HG02852 (cell line): ENCODE measurements at regions not wholly inside any gene's neighbourhood (a gene's known extent, or its start where the extent isn't known, plus 50 kb on each side); places are given as distances from the start of the nearest gene placed in this dataset.
"Not testable (repeated sequence)": the region's sequence is repeated elsewhere in the genome, so short reads cannot be mapped to it uniquely, and the experiment has no call there.

ENCODE experiments used
- ATAC-seq: cut with Tn5 transposase; IDR thresholded peaks from one replicate; pipeline ENCODE4 v1.9.1; 2021; ENCODE audit warnings: mild to moderate bottlenecking, moderate library complexity; ENCODE audit not compliant: unreplicated experiment

DNA sequence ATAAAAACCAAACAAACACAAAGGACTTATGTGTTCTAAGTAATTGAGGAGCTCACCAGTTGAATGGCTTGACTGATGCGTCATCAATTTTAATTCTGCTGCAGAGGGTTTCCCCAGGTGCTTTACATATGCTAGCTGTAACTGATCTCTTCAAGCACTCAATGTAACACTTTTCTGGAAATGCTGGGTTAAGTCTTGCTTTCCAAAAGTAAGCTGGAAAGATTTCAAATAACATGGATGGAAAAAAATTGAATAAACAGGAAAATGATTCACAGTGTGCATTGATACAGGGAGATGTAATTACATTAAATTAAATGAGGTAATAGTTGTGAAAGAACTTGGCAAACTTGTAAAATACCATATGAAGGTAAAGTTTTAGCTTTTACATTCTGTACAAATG is 186.7 kb upstream of the WDFY3 start:
- no peak for ATAC-seq

DNA sequence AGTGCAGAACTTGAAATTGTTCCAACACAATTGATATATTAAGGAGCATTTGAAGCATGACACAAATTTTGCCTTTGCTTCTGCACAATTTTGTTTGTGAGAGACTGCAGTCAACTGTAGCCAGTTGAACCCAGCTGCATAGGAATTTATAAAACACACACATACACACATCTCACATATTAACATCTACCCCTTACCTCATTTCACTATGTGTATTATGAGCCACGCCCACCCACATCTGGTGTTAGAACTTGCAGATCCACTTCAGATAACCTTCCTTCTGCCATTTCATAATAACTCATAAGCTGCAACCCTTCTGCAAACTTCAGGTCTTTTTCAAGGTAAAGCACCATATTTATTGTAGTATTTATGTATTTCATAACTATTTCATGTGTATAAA is 188.1 kb upstream of the WDFY3 start:
- no peak for ATAC-seq

DNA sequence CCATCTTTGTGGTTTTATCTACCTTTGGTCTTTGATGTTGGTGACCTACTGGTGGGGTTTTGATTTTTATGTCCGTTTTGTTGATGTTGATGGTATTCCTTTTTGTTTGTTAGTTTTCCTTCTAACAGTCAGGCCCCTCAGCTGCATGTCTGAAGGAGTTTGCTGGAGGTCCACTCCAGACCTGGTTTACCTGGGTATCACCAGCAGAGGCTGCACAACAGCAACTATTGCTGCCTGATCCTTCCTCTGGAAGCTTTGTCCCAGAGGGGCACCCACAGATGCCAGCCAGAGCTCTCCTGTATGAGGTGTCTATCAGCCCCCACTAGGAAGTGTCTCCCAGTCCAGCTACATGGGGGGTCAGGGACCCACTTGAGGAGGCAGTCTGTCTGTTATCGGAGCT is 199.3 kb upstream of the WDFY3 start:
- no peak for ATAC-seq

DNA sequence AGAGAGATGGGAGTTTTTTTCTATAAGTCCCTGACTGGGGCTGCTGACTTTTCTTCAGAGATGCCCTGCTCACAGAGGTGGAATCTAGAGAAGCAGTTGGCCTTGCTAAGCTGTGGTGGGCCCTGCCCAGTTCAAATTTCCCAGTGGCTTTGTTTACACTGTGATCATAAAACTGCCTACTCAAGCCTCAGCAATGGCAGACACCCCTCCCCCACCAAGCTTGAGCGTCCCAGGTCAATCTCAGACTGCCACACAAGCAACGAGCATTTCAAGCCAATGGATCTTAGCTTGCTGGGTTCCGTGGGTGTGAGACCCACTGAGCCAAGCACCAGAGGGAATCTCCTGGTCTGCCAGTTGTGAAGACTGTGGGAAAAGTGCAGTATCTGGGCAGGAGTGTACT is 199.8 kb upstream of the WDFY3 start:
- no peak for ATAC-seq

DNA sequence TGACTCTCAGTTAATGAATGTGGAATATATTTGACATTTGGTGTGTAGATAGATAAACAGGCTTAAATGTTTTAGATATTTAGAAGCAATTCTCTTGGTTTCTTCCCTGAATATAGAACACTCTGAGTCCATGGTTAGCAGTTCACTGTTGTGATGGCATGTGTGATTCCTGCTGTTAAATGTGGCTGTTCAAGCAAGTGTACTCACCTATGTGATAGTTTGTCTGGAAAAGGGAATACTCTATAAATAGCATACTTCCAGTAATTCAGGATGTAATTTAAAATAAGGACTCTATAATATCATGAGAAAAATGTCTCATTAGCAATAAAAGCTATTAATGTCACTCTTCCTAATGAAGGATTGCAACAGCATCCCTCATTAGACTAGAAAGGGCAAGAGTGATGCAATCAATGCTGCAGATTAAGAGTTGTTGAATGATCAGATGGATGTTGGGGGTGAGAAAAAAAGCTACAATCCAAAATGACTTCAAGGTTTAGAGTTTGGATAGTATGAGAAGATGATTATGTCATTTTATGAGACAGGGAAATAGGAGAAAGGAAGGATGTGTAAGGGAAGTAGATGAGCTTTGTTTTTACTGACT is 201.8 kb upstream of the WDFY3 start:
- ATAC-seq, result no peak

DNA sequence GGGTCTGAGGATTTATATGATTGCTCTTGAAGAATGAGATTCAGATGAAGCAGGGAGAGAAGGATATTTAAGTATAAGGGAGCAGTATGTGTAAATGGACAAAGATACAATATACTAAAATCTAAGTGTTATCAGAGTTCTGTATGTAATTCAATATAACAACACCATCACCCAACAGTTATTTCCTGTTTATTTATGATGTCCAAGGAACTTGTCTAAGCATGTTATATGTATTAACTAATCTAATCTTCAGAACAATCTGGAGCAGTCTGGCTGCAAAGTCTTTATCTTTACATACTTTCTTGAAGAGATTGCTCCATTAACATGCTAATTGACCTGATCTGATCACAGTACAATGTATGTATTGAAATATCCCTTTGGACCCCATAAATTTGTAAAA is 203.8 kb upstream of the WDFY3 start:
- ATAC-seq, result no peak

DNA sequence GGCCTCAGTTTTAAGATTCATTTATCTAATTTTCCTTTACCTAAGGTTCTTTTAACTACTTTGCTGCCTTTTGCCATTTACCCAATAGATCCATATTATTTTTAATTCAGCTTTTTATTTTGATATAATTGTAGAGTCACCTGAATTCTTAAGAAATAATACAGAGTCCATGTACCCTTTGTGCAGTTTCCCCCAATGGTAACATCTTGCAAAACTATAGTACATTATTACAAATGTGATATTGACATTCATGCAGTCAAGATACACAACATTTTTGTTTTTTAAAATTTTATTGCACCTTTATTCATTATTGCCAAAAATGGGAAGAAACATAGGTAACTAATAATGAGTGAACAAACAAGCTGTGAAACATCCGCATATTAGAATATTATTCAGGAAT is 208.7 kb upstream of the WDFY3 start:
- ATAC-seq, result no peak

DNA sequence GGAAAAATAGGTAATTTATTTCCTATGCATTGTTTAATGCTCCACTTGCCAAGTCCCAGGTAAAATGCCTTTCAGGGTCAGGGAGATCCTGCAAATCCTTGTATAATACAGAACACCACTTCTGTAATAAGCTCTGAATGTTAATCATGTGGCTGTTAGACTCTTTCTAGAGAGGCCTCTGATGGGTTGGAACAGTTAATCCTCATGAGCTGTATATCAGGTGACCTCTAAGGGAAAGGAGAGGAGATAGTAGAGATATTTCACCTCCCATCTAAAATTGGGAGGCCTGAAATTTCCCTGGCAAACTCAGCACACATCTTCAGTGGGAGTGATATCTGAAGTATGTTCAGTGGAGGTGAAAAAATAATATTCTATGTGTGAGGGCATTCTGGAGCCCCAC is 210.6 kb upstream of the WDFY3 start:
- ATAC-seq, result no peak

DNA sequence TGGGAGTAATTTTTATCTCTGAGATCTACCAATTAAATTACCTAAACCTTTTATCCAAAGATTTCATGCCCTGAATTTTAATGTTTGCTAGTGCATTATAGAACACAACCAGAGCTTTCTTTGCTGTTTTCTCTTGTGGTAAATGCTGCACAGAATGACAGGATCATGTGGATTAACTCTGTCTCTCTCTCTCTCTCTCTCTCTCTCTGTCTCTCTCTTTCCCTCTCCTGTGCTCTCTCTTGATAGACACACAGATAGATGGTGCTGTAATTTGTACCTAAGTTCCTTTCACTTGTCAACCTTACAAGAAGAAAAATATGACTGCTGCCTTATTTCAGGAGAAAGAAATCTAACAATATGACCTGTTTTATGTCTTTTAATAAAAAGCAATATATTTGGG is 211.2 kb upstream of the WDFY3 start:
- no peak for ATAC-seq

DNA sequence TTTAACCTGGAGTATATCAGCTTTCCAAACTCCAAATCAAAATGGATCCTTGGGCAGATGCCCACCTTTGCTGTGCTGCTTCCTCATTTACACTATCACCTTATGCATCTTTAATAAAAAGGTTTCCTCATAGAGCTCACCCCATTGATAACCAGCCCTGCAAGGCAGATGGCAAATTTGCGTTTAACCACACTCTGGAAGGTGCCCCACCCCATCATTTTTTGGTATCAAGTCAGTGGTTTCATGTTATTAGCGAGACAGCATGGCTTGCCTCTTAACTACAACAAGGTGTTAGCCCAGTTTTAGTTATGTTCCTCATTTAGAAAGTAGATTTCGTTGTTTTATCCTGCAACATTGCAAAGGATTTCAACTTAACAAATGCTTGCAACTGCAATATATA is 214.0 kb upstream of the WDFY3 start:
- no peak for ATAC-seq

DNA sequence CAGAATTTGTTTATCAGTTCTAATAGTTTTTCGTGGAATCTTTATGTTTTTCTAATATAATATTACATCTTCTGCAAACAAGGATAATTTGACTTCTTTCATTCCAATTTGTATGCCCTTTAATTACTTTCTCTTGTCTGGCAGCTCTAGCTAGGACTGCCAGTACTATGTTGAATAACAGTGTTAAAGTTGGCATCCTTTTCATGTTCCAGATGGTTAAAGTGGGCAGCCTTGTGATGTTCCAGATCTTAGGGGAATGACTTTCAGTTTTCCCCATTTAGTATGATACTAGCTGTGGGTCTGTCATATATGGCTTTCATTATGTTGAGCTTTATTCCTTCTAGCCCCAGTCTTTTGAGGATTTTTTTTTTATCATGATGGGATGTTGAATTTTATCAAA is 220.6 kb upstream of the WDFY3 start:
- no peak for ATAC-seq

DNA sequence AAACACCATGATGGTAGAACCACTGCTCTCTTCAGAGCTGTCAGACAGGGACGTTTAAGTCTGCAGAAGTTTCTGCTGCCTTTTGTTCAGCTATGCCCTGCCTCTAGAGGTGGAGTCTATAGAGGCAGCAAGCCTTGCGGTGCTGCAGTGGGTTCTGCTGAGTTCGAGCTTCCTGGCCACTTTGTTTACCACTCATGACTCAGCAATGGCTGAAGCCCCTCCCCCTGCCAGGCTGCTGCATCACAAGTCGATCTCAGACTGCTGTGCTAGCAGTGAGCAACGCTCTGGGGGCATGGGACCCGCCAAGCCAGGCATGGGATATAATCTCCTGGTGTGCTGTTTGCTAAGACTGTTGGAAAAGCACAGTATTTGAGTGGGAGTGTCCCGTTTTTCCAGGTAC is 229.5 kb upstream of the WDFY3 start:
- ATAC-seq, result not testable (repeated sequence)

DNA sequence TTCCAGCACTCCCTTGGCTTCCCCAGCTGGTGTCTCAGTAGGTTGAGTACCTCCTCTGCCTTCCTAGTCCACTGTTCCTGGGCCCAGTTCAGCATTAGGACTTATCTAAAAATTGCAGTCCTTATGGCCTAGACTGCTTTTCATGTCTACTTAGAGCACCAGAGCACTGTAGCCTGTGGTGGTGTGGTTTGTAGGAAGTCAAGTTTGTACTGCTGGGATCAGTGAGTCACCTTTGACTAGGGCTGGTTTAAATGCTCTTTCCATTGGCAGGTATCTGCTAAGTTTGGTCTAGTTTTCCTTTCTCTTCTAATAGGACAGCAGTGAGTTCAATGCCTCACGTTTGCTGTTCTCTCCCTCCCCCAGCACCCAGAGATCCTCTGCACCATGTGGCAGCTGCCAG is 233.6 kb upstream of the WDFY3 start:
- no peak for ATAC-seq

DNA sequence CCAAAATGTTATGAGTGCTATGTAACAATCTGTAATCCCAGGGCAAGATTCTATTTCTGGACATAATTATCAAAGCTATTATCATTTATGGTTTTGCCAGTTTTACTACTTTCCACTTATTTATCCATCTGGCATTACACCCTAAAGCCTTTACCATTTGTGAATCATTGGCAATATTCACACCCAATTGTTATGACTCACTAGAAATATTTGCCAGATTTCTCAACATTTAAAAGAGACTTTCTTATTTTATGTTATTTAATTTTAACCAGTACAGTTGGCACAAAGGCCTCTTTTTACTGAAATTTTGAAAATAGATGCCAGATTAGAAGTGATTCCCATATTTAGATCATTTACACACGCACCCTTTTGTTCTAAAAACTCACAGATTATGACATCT is 242.7 kb upstream of the WDFY3 start:
- no peak for ATAC-seq

DNA sequence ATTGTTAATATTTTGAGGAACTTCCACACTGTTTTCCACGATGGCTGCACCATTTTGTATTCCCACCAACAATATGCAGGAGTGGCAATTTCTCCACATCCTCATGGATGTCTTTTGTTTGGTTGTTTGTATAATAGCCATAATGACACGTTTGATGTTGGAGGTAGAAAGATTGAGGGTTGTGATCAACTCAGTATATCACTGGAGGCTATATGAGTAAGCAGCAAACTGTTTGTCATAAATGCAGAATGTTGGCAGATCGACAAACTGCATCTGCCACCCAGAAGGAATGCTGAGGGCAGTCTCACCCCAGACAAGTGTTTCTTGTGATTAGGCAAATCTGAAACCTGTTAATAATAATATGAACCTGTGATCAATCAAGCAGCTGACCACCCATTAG is 243.9 kb upstream of the WDFY3 start:
- ATAC-seq, result no peak

DNA sequence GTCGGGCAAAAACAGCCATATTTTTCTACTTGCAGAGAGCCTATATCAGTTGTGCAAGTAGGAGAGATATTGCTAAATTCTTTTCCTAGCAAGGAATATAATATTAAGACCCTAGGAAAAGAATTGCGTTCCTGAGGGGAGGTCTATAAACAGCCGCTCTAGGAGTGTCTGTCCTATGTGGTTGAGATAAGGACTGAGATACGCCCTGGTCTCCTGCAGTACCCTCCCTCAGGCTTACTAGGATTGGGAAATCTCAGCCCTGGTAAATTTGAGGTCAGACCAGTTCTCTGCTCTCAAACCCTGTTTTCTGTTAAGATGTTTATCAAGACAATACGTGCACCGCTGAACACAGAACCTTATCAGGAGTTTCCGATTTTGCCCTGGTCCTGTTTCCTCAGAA is 250.1 kb upstream of the WDFY3 start:
- not testable (repeated sequence) for ATAC-seq

DNA sequence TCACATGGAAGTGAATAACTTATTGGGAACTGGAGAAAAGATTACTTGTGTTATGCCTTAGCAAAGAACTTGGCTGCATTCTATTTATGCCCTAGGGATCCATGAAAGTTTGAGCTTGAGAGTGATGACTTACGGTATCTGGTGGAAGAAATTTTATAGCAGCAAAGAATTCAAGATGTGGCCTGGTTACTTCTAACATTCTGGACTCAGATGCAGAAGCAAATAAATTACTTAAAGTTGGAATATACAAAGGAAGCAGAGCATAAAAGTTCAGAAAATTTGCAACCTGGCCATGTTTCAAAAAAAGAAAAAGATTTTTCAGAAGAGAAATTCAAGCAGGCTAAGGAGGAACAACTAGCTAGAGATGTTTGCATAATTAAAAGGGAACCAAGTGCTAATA is 252.3 kb upstream of the WDFY3 start:
- no peak for ATAC-seq

DNA sequence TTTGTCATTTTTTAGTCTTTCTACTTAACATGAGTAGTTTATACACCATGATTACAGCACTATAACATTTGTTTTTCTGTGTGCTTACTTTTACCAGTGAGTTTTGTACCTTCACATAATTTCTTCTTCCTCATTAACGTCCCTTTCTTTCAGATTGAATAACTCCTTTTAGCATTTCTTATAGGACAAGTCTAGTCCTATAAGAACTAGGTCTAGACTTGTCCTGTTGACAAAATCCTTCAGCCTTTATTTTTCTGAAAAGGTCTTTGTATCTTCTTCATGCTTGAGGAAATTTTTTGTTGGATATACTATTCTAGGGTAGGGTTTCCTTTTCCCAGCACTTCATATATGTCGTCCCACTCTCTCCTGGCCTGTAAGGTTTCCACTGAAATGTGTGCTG is 253.3 kb upstream of the ARHGAP24 start:
- ATAC-seq, result no peak

DNA sequence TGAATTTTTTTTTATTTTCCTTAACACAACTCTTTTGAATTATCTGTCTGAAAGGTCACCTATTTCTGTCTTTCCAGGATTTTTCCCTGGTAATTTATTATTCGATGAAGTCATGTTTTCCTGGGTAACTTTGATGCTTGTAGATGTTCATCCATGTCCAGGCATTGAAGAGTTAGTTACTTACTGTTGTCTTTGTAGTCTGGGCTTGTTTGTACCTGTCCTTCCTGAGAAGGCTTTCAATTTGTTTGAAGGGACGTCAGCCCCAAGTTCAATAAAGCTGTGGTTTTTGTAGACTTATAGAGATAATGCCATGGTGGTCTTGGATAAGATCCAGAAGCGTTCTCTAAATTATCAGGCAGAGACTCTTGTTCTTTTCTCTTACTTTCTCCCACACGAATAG is 252.4 kb upstream of the ARHGAP24 start:
- ATAC-seq, result no peak

DNA sequence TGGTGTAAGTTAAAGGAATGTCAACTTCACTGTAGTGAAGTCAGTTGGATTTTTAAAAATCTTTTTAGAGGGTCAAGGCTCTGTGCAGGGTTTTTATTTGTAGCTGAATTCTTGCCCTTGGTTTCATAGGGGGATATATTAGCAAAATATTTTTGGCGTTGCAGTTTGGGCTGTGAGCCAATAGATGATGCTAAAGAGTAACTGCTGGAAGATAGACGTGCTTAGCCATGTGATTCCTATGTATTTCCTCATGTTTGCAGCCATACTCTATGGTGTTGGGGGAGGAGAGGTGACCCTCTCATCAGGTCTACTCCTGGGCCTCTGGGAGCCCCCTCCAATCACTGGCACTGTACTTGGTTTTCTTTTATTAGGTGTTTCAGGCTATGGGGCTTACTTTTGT is 246.7 kb upstream of the ARHGAP24 start:
- no peak for ATAC-seq

DNA sequence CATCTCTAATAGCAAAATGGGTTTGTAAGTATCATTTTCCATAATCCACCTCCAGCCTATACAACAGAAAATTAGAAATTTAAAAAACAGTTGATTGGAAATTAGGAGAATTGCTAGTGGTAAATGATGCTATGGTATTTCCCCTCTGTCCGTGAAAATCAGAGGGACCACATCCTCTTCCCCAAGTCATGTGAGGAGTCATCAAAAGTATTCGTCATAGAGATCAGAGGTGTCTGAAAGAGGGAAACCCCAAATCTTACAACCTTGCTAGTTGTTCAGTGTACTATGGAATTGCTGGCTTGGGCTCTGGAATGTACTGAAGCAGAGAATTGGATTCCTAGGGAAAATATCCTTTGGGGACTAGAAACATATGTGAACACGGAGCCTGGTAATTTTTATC is 241.4 kb upstream of the ARHGAP24 start:
- ATAC-seq, result no peak

DNA sequence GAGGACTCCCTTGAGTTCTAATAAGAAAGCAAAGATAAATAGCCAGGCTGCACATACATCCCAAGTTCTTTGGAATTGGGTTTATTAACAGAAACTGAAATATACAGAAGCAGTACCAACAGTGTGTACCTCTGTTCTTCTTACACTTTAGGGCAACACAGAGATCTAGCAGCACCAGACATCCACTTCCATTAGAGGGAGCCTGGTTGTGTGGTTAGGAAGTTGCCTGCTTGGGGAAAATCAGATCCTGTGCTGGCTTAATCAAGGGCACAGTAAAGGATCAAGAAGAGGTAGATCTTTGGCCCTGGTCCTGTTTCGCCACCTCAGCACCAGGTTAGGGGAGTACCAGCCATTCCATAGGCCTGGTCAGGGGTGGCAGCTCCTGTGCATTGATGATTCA is 231.1 kb upstream of the ARHGAP24 start:
- no peak for ATAC-seq

DNA sequence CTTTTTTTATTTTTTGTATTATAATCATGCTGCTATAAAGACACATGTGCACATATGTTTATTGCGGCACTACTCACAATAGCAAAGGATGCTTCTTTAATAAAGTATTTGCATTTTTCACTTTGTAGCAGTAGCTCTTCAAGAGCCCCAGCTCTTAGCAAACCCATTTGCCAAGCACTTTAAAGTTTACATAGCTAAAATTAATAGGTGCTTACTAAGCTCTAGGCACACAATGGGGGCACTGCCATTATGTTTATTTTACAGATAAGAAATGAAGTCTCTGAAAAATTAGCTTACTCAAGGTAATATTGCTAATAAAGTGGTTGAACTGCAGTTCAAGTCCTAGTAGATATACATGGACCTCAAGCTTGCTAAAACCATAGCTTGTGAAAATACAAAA is 230.3 kb upstream of the ARHGAP24 start:
- ATAC-seq, result no peak

DNA sequence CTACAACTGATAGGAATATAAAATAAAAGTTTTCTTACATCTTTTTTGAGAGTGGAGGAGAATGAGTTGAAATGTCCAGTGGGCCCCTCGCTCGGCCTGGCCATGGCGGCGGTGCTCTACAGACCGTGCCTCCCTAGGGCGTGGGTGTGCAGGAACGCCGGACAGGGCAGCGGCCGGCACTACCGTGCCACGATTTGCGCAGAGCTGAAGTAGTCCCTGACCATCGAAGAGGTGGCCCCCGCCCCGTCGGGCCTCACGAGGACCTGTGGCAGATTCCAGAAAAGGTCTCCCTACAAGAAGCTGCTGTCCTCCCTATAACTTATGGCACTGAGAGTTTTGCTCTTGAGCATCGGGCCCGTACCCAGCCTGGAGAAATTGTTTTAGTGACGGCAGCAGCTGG is 228.9 kb upstream of the ARHGAP24 start:
- no peak for ATAC-seq
